HEK293 (cell line): ENCODE measurements at regions not wholly inside any gene's neighbourhood (a gene's known extent, or its start where the extent isn't known, plus 50 kb on each side); places are given as distances from the start of the nearest gene placed in this dataset.

ENCODE experiments used
- CTCF ChIA-PET: fragments of 350-600 bp; formaldehyde crosslinking; extraction: SDS; loops from one replicate; lab custom pipeline; 2021; ENCODE audit warnings: antibody characterized with exemption; lab: Yijun Ruan, JAX
- POLR2A ChIA-PET: fragments of 300-600 bp; formaldehyde crosslinking; extraction: SDS; loops from one replicate; lab custom pipeline; 2020; ENCODE audit warnings: antibody characterized with exemption, inconsistent platforms; lab: Yijun Ruan, JAX
- H3K27ac ChIP-seq: fragments of 200-500 bp; sonication (Bioruptor generic); 2 replicates; pipeline ENCODE4 v1.5.1; 2014; ENCODE audit warnings: low read depth, low read length, control low read depth, inconsistent platforms; ENCODE audit errors: extremely low read depth
- H3K36me3 ChIP-seq, 2 experiments: fragments of 200-500 bp in 1 of 2; sonication (Bioruptor generic) in 1 of 2; 1 replicate in 1 of 2; 2 replicates in 1 of 2; pipeline ENCODE4 v1.5.1; 2014 to 2017; ENCODE audit warnings: inconsistent platforms in 2 of 2, low read length in 2 of 2; ENCODE audit not compliant: control insufficient read depth in 2 of 2, insufficient read depth in 1 of 2
- H3K4me1 ChIP-seq: fragments of 200-500 bp; sonication (Bioruptor generic); 2 replicates; pipeline ENCODE4 v1.5.1; 2014; ENCODE audit warnings: mild to moderate bottlenecking, low read length, inconsistent platforms; ENCODE audit not compliant: control insufficient read depth, insufficient read depth
- H3K4me3 ChIP-seq: 2 replicates; pipeline ENCODE4 v1.5.1; 2011; ENCODE audit warnings: low read depth, mild to moderate bottlenecking, control low read depth, low read length, moderate library complexity
- H3K9me3 ChIP-seq: fragments of 200-500 bp; sonication (Bioruptor generic); 2 replicates; pipeline ENCODE4 v1.5.1; 2014; ENCODE audit warnings: low read depth, low read length, inconsistent platforms; ENCODE audit not compliant: control insufficient read depth, insufficient read depth
- EGR2 ChIP-seq: fragments of 450-650 bp; formaldehyde crosslinking; IDR thresholded peaks from 2 replicates; pipeline ENCODE4 v1.5.1; 2016; ENCODE audit warnings: low read depth, missing biosample characterization, missing genetic modification characterization
- GFI1B ChIP-seq: fragments of 450-650 bp; formaldehyde crosslinking; IDR thresholded peaks from 2 replicates; pipeline ENCODE4 v1.5.1; 2016; ENCODE audit warnings: missing biosample characterization, missing genetic modification characterization
- GLI4 ChIP-seq: fragments of 450-650 bp; formaldehyde crosslinking; IDR thresholded peaks from 2 replicates; pipeline ENCODE4 v1.5.1; 2016; ENCODE audit warnings: missing biosample characterization, missing genetic modification characterization
- REPIN1 ChIP-seq: fragments of 450-650 bp; formaldehyde crosslinking; IDR thresholded peaks from 2 replicates; pipeline ENCODE4 v1.5.1; 2017; ENCODE audit warnings: missing biosample characterization, missing genetic modification characterization, low read depth
- SETDB1 ChIP-seq: IDR thresholded peaks from one replicate; pipeline ENCODE4 v1.6.1; 2017; ENCODE audit warnings: mild to moderate bottlenecking, low read length, moderate library complexity, mixed read lengths; ENCODE audit not compliant: insufficient read length
- ZNF112 ChIP-seq: fragments of 450-650 bp; formaldehyde crosslinking; IDR thresholded peaks from 2 replicates; pipeline ENCODE4 v1.5.0; 2017; ENCODE audit warnings: missing biosample characterization, missing genetic modification characterization
- ZNF169 ChIP-seq: fragments of 450-650 bp; formaldehyde crosslinking; IDR thresholded peaks from 2 replicates; pipeline ENCODE4 v1.5.1; 2016; ENCODE audit warnings: missing biosample characterization, missing genetic modification characterization
- ZNF391 ChIP-seq: fragments of 450-650 bp; formaldehyde crosslinking; IDR thresholded peaks from 2 replicates; pipeline ENCODE4 v1.5.1; 2016; ENCODE audit warnings: low read depth, missing biosample characterization, missing genetic modification characterization, borderline replicate concordance
- ZNF585B ChIP-seq: fragments of 450-650 bp; formaldehyde crosslinking; IDR thresholded peaks from 2 replicates; pipeline ENCODE4 v1.5.1; 2016; ENCODE audit warnings: missing biosample characterization, missing genetic modification characterization
- ZNF76 ChIP-seq: fragments of 450-650 bp; formaldehyde crosslinking; IDR thresholded peaks from 2 replicates; pipeline ENCODE4; 2016; ENCODE audit warnings: low read depth, missing biosample characterization, missing genetic modification characterization, borderline replicate concordance
- ZNF792 ChIP-seq: fragments of 450-650 bp; formaldehyde crosslinking; IDR thresholded peaks from 2 replicates; pipeline ENCODE4 v1.5.1; 2016; ENCODE audit warnings: missing biosample characterization, missing genetic modification characterization
- TF ChIP-seq, protein P1 (sequence below): IDR thresholded peaks from 2 replicates; pipeline ENCODE4 v1.6.1; 2011; ENCODE audit warnings: mild to moderate bottlenecking, low read depth, low read length, borderline replicate concordance
- TF ChIP-seq, protein P2 (sequence below): fragments of 450-650 bp; formaldehyde crosslinking; IDR thresholded peaks from 2 replicates; pipeline ENCODE4 v1.5.0; 2017; ENCODE audit warnings: missing biosample characterization, missing genetic modification characterization, borderline replicate concordance
- TF ChIP-seq, protein P3 (sequence below): fragments of 450-650 bp; formaldehyde crosslinking; conservative IDR thresholded peaks from 2 replicates; pipeline ENCODE4 v1.5.1; 2016; ENCODE audit warnings: low read depth, missing biosample characterization, missing genetic modification characterization
- TF ChIP-seq, protein P4 (sequence below): fragments of 450-650 bp; IDR thresholded peaks from 2 replicates; pipeline ENCODE4 v1.5.1; 2018; ENCODE audit warnings: missing biosample characterization, missing genetic modification characterization

DNA sequence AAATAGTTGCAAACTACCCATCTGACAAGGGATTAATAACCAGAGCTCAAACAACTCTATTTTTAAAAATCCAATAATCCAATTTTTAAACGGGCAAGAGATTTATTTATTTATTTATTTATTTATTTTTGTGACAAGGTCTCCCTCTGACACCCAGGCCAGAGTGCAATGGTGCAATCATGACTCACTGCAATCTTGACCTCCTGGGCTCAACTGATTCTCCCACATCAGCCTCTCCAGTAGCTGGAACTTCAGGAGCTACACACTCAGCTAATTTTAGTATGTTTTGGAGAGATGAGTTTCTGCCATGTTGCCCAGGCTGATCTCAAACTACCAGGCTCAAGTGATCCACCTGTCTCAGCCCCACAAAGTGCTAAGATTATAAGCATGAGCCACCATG lies 267.2 kb upstream of the BLID start:
- CTCF ChIA-PET: no interaction called here
- Histone ChIP-seq H3K4me3 (no peak overlapping the region), H3K4me1 (no peaks in the 10 kb centered on the region), H3K36me3 (no peaks in the 10 kb centered on the region), H3K9me3 (no peaks in the 10 kb centered on the region), H3K27ac (no peak overlapping the region)
- POLR2A ChIA-PET: no interaction called here
- TF ChIP-seq ZNF792: no peak

DNA sequence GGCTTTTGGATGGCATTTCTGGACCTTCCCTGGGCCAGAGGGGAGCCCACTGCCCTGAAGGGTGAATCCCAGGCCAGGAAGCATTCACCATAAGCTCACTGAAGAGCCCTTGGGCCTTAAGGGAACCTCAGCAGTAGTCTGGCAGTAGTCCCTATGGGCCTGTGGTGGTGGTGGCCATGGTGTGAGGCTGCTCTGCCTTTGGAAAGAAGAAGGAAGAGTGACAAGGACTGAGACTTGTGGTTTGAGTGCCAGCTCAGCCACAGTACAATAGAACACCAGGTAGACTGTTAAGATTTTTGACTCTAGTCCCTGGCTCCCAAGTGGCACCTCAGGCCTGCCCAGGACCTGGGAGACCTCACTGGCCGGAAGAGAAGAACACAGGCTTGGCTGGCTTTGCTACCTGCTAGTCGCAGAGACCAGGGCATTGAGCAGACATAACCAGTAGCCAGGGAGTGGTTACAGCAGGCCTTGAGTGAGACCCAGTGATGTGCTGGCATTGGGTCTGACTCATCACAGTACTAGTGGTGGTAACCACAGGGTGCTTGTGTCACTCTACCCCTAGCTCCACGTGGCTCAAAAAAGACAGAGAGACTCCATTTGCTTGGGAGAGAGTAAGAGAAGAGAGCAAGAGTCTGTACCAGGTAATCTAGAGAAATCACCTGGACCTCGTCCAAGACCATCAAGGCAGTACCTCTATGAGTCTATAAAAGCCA lies 259.8 kb upstream of the BLID start:
- H3K4me3 ChIP-seq: no peak overlapping the region
- no peak for TF ChIP-seq REPIN1
- TF ChIP-seq, protein P1, sequence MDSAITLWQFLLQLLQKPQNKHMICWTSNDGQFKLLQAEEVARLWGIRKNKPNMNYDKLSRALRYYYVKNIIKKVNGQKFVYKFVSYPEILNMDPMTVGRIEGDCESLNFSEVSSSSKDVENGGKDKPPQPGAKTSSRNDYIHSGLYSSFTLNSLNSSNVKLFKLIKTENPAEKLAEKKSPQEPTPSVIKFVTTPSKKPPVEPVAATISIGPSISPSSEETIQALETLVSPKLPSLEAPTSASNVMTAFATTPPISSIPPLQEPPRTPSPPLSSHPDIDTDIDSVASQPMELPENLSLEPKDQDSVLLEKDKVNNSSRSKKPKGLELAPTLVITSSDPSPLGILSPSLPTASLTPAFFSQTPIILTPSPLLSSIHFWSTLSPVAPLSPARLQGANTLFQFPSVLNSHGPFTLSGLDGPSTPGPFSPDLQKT: no peak
- TF ChIP-seq GLI4 (tag by site-specific recombination): no peak
- TF ChIP-seq, protein P2, sequence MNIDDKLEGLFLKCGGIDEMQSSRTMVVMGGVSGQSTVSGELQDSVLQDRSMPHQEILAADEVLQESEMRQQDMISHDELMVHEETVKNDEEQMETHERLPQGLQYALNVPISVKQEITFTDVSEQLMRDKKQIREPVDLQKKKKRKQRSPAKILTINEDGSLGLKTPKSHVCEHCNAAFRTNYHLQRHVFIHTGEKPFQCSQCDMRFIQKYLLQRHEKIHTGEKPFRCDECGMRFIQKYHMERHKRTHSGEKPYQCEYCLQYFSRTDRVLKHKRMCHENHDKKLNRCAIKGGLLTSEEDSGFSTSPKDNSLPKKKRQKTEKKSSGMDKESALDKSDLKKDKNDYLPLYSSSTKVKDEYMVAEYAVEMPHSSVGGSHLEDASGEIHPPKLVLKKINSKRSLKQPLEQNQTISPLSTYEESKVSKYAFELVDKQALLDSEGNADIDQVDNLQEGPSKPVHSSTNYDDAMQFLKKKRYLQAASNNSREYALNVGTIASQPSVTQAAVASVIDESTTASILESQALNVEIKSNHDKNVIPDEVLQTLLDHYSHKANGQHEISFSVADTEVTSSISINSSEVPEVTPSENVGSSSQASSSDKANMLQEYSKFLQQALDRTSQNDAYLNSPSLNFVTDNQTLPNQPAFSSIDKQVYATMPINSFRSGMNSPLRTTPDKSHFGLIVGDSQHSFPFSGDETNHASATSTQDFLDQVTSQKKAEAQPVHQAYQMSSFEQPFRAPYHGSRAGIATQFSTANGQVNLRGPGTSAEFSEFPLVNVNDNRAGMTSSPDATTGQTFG (tag by site-specific recombination): no peak
- TF ChIP-seq ZNF585B: no peak
- no peak for TF ChIP-seq SETDB1
- no peak for TF ChIP-seq GFI1B (tag by site-specific recombination)
- TF ChIP-seq ZNF76: no peak
- TF ChIP-seq ZNF391 (tag by site-specific recombination): no peak
- no peak for TF ChIP-seq EGR2 (tag by site-specific recombination)
- no peak for TF ChIP-seq ZNF169 (tag by site-specific recombination)
- TF ChIP-seq, protein P3, sequence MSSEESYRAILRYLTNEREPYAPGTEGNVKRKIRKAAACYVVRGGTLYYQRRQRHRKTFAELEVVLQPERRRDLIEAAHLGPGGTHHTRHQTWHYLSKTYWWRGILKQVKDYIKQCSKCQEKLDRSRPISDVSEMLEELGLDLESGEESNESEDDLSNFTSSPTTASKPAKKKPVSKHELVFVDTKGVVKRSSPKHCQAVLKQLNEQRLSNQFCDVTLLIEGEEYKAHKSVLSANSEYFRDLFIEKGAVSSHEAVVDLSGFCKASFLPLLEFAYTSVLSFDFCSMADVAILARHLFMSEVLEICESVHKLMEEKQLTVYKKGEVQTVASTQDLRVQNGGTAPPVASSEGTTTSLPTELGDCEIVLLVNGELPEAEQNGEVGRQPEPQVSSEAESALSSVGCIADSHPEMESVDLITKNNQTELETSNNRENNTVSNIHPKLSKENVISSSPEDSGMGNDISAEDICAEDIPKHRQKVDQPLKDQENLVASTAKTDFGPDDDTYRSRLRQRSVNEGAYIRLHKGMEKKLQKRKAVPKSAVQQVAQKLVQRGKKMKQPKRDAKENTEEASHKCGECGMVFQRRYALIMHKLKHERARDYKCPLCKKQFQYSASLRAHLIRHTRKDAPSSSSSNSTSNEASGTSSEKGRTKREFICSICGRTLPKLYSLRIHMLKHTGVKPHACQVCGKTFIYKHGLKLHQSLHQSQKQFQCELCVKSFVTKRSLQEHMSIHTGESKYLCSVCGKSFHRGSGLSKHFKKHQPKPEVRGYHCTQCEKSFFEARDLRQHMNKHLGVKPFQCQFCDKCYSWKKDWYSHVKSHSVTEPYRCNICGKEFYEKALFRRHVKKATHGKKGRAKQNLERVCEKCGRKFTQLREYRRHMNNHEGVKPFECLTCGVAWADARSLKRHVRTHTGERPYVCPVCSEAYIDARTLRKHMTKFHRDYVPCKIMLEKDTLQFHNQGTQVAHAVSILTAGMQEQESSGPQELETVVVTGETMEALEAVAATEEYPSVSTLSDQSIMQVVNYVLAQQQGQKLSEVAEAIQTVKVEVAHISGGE: no peak
- no peak for TF ChIP-seq ZNF112 (tag by site-specific recombination)
- TF ChIP-seq, protein P4, sequence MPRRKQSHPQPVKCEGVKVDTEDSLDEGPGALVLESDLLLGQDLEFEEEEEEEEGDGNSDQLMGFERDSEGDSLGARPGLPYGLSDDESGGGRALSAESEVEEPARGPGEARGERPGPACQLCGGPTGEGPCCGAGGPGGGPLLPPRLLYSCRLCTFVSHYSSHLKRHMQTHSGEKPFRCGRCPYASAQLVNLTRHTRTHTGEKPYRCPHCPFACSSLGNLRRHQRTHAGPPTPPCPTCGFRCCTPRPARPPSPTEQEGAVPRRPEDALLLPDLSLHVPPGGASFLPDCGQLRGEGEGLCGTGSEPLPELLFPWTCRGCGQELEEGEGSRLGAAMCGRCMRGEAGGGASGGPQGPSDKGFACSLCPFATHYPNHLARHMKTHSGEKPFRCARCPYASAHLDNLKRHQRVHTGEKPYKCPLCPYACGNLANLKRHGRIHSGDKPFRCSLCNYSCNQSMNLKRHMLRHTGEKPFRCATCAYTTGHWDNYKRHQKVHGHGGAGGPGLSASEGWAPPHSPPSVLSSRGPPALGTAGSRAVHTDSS: no peak
- TF ChIP-seq, all 188 proteins: peak for 0
- H3K27ac ChIP-seq: no peak overlapping the region
- CTCF ChIA-PET: interaction anchor here (0.6 kb wide), 2 partner anchors 239 to 655 kb away, joined by 3 to 5 read pairs; no protein-coding TSS in a partner anchor
- H3K4me1 ChIP-seq: no peaks in the 10 kb centered on the region
- no peaks in the 10 kb centered on the region for H3K36me3 ChIP-seq
- no peaks in the 10 kb centered on the region for H3K9me3 ChIP-seq
- POLR2A ChIA-PET: no interaction called here
